Uterus (tissue), 3 donors: ENCODE measurements at regions not wholly inside any gene's neighbourhood (a gene's known extent, or its start where the extent isn't known, plus 50 kb on each side); places are given as distances from the start of the nearest gene placed in this dataset.

Experiments
- DNase-seq, 2 donors: peaks; one replicate each; pipeline ENCODE4 v3.0.0-alpha.2; 2019 to 2020
- H3K27ac ChIP-seq, 2 donors: fragments of 200-600 bp; sonication (generic); 1 replicate in 1 of 2; 2 replicates in 1 of 2; pipeline ENCODE4 v1.5.1; 2016 to 2018
- H3K27me3 ChIP-seq, 2 donors: fragments of 200-600 bp; sonication (generic); one replicate each; pipeline ENCODE4 v1.5.1; 2018 to 2019; ENCODE audit warnings: control low read depth in 1 of 2
- H3K36me3 ChIP-seq, 2 donors: fragments of 200-600 bp; sonication (generic); one replicate each; pipeline ENCODE4 v1.5.1; 2019; ENCODE audit warnings: control low read depth in 1 of 2
- H3K4me1 ChIP-seq, 2 donors: fragments of 200-600 bp; sonication (generic); one replicate each; pipeline ENCODE4 v1.5.1; 2018 to 2019; ENCODE audit warnings: control low read depth in 1 of 2
- H3K4me3 ChIP-seq, 2 donors: fragments of 200-600 bp; sonication (generic); 1 replicate in 1 of 2; 2 replicates in 1 of 2; pipeline ENCODE4 v1.5.1; 2018 to 2019; ENCODE audit warnings: mild to moderate bottlenecking in 1 of 2
- H3K9me3 ChIP-seq, 2 donors: fragments of 200-600 bp; sonication (generic); one replicate each; pipeline ENCODE4 v1.5.1; 2019; ENCODE audit warnings: control low read depth in 1 of 2
- POLR2A ChIP-seq, 2 donors: fragments of 450-650 bp; IDR thresholded peaks; one replicate each; pipeline ENCODE4 v1.6.1; 2016; ENCODE audit warnings: antibody characterized with exemption in 2 of 2, mild to moderate bottlenecking in 1 of 2, moderate library complexity in 1 of 2
- intact Hi-C: fragments of 100-400 bp; cut with DNase I; formaldehyde crosslinking; loops from one replicate; pipeline ENCODE4 v1.15.1; 2023; ENCODE audit warnings: low total_unique reads
- TF ChIP-seq, protein P1 (sequence below), 4 experiments: fragments of 200-600 bp in 2 of 4; fragments of 450-650 bp in 2 of 4; sonication (generic) in 2 of 4; IDR thresholded peaks; one replicate each; pipeline ENCODE4 v1.5.1; 2016 to 2019; ENCODE audit warnings: antibody characterized with exemption in 4 of 4, mild to moderate bottlenecking in 2 of 4, moderate library complexity in 1 of 4
- donor health status: DM: yes; HTN: yes; CAD: no.

DNA sequence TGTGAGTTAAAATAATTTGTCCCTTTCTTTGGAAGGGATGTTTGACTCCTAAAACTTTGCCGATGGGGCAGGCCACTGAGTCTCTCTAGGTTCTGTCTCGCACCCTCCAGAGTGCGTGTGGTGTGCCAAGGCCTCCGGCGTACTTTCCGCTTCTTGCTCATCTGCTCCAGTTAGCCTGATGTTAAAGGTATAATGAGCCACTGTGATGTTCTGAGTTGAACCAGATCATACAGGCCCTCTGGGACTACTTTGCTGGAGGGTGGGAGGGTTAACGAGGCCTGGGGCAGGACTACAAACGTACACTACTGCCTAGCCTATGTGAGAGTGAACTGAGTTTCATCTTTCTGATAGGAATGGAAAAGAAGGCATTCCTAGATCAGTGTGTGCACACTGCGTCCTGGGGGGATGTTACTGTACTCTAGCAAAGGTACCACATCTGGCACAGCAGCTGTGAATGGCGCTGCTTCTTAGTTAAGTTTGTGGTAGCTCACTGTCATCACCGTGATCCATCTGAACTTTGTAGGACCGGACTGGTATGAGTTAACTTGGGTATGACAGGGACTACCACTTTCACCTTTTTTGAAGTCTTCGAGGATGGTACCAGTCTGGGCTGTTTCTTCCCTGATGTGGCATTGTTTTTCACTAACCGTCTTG is 60.2 kb downstream of the RGS12 start:
- no peaks in the 10 kb centered on the region for H3K4me1 ChIP-seq
- no peak for DNase-seq
- H3K4me3 ChIP-seq: no peak overlapping the region
- no peak overlapping the region for H3K27ac ChIP-seq
- no peaks in the 10 kb centered on the region for H3K36me3 ChIP-seq
- intact Hi-C loops: no loop called here
- H3K27me3 ChIP-seq: no peaks in the 10 kb centered on the region
- no peak for TF ChIP-seq POLR2A (IDR thresholded peaks at IDR 0.05)
- TF ChIP-seq, protein P1, sequence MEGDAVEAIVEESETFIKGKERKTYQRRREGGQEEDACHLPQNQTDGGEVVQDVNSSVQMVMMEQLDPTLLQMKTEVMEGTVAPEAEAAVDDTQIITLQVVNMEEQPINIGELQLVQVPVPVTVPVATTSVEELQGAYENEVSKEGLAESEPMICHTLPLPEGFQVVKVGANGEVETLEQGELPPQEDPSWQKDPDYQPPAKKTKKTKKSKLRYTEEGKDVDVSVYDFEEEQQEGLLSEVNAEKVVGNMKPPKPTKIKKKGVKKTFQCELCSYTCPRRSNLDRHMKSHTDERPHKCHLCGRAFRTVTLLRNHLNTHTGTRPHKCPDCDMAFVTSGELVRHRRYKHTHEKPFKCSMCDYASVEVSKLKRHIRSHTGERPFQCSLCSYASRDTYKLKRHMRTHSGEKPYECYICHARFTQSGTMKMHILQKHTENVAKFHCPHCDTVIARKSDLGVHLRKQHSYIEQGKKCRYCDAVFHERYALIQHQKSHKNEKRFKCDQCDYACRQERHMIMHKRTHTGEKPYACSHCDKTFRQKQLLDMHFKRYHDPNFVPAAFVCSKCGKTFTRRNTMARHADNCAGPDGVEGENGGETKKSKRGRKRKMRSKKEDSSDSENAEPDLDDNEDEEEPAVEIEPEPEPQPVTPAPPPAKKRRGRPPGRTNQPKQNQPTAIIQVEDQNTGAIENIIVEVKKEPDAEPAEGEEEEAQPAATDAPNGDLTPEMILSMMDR (IDR thresholded peaks at IDR 0.05): no peak
- peaks cover 0 to 6% of the 10 kb centered on the region in 2 donors for H3K9me3 ChIP-seq

DNA sequence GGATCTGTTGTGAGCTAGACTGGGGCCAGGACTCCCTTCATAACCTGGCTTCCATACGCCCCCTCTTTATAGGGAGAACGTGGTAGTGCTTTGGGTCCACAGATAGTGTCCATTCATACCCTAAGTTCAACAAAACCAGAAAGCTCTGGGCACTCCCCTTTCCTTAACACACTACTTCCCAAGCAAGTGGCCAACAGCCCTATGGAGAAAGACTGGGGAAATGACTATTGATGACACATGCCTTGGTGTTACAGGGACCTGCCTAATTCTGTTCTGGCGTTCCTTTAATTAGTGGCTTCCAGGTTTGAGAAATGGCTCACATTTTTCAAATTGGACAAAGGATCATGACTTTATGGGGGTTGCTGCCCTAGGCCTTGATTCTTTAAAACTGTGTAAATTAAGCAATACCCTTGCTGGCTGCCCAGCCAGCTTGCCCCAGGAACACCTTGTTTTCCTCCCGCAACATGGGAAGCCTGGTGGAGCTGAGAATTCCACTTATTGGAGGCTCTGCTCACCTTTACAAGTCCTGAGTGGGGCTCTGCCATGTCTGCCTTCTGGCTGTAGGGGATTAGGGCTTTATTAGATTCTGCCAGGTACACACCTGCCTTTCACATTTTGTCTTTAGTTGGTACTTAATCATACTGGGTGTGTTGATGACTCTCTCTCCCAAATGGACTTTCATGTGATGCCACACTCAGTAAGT is 61.1 kb downstream of the RGS12 start:
- DNase-seq: no peak
- no peak overlapping the region for H3K4me3 ChIP-seq
- TF ChIP-seq, protein P1 (IDR thresholded peaks at IDR 0.05): no peak
- no peak for TF ChIP-seq POLR2A (IDR thresholded peaks at IDR 0.05)
- H3K4me1 ChIP-seq: no peaks in the 10 kb centered on the region
- peaks cover 0 to 6% of the 10 kb centered on the region in 2 donors for H3K9me3 ChIP-seq
- no peaks in the 10 kb centered on the region for H3K27me3 ChIP-seq
- no peaks in the 10 kb centered on the region for H3K36me3 ChIP-seq
- intact Hi-C loops: no loop called here
- no peak overlapping the region for H3K27ac ChIP-seq

DNA sequence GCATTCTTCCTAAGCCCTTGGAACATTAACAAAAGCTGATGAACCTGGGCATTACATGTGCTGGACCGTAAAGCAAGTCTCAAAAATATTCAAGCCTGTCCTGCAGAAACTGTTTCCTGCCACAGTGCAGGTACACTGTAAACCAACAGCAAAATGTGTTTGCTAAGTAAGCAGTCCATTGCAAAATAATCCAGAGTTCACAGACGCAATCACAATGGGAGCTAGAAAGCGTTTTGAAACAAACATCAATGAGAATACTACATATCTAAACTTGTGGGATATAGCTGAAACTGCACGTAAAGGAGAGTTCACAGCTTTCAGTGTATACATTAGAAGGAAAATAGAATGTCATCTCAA is 61.6 kb downstream of the RGS12 start:
- H3K36me3 ChIP-seq: no peaks in the 10 kb centered on the region
- no peak overlapping the region for H3K27ac ChIP-seq
- TF ChIP-seq, protein P1 (IDR thresholded peaks at IDR 0.05): no peak
- no peak for TF ChIP-seq POLR2A (IDR thresholded peaks at IDR 0.05)
- H3K4me1 ChIP-seq: no peaks in the 10 kb centered on the region
- DNase-seq: no peak
- H3K4me3 ChIP-seq: no peak overlapping the region
- no peaks in the 10 kb centered on the region for H3K27me3 ChIP-seq
- intact Hi-C loops: no loop called here
- H3K9me3 ChIP-seq: peaks cover 0 to 6% of the 10 kb centered on the region in 2 donors

DNA sequence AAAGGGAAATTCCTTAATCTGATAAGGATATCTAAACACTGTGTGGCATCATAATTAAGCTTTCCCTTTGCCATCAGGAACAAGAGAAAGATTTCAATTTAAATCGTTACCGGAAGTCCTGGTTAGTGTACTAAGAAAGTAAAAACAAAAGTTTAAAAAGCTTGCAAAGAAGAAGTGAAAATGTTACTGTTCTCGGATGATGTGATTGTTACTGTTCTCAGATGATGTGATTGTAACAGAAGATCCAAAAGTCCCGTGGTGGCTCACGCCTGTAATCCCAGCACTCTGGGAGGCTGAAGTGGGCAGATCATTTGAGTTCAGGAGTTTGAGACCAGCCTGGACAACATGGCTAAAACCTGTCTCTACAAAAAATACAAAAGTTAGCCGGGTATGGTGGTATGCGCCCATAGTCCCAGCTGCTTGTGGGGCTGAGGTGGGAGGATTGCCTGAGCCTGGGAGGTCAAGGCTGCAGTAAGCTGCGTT is 62.5 kb downstream of the RGS12 start:
- TF ChIP-seq POLR2A (IDR thresholded peaks at IDR 0.05): no peak
- TF ChIP-seq, protein P1 (IDR thresholded peaks at IDR 0.05): no peak
- H3K9me3 ChIP-seq: peaks cover 0 to 6% of the 10 kb centered on the region in 2 donors
- intact Hi-C loops: no loop called here
- no peaks in the 10 kb centered on the region for H3K27me3 ChIP-seq
- H3K4me3 ChIP-seq: no peak overlapping the region
- no peak for DNase-seq
- no peak overlapping the region for H3K27ac ChIP-seq
- H3K4me1 ChIP-seq: no peaks in the 10 kb centered on the region
- no peaks in the 10 kb centered on the region for H3K36me3 ChIP-seq

DNA sequence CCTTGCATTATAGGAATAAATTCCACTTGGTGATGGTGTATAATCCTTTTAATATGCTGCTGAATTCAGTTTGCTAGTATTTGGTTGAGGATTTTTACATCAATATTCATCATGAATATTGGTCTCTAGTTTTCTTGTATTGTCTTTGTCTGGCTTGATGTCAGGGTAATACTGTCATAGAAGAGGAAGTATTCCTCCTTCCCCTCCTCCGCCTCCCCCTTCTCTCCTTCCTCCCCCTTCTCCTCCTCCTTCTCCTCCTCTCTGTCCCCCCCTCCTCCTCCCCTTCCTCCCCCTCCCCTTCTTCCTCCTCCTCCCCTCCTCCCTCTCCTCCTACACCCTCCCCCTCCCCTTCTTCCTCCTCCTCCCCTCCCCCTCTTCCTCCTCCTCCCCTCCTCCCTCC is 65.8 kb downstream of the RGS12 start:
- H3K27ac ChIP-seq: no peak overlapping the region
- H3K9me3 ChIP-seq: no peaks in the 10 kb centered on the region
- no peaks in the 10 kb centered on the region for H3K36me3 ChIP-seq
- H3K4me1 ChIP-seq: no peaks in the 10 kb centered on the region
- no peak overlapping the region for H3K4me3 ChIP-seq
- TF ChIP-seq POLR2A (IDR thresholded peaks at IDR 0.05): no peak
- TF ChIP-seq, protein P1 (IDR thresholded peaks at IDR 0.05): no peak
- no peaks in the 10 kb centered on the region for H3K27me3 ChIP-seq
- intact Hi-C loops: no loop called here
- no peak for DNase-seq
